ENCODE measurements at regions not wholly inside any gene's neighbourhood (a gene's known extent, or its start where the extent isn't known, plus 50 kb on each side); places are given as distances from the start of the nearest gene placed in this dataset.

DNA sequence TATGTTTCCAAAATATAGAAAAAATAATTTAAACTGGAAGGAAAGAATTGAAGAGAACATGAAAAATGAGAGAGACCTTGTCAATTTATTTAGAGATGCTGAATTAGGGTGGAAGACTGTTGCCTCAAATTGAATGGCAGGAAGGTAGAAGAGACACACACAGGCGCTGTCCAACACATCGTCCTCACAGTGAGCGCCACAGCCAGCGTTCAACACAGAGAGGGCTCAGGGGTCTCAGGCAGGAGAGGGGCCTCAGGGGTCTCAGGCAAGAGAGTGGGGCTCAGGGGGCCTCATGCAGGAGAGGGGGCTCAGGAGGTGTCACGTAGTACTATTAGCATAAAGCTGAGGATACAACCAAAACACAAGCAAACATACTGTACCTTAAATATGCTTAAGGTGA is 65.7 kb downstream of the TMEM18 start:
- no peak for DNase-seq (ENCODE audit: low spot score)

DNA sequence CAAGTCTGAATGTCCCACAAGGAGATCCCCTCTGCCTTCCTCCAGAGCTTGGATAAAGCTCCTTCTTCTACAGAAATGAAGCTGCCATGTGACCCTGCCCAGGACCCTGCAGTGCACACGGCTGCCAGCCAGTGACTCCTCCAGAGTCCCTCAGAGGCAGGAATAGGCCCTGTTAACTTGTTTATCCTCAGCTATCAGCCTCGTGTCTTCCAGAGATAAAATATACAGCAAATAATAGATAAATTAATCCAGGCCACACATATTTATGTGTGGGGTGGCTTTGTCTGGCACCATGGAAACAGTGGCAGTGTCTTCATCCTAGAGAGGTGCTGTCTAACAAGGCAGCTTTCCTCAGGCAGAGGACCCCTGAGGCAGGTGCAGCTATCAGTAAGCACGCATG is 66.7 kb downstream of the TMEM18 start:
- DNase-seq (ENCODE audit: low spot score): no peak

DNA sequence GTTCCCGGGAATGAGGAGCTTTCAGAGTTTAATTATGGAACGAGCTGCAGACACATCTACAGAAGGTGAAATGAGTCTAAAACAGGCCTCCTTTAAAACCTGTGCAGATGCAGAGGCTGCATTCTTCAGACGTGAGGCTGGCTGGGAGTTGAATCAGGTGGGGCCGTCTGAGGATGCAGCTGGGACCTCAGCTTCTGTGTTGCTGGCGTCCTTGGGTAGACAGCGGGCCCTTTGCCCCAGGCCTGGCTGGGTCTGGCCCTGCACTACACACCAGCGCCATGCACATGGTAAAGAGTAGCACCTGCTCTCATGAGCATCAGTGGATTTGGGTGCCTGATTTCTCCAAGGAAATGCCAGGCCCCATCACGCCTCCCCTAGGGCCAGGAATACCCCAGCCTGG is 67.3 kb downstream of the TMEM18 start:
- no peak for DNase-seq (ENCODE audit: low spot score)

DNA sequence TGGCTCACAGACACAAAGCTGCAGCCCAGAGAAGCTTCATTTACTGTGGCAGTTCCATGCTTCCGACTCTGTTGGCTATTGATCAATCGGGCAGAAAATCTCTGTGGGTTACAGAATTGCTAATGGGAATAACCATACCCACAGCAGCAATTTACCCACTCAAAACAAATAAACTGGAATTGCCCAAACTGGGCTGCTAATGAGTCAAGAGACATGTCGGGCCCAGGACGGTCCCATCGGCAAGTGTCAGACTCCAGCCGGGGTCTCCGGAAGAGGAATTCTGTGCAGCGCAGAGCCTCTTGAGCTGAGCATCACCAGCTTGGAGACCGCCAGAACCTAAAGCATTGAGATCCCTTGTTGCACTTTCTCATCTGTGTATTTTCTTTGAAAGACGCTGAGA is 67.8 kb downstream of the TMEM18 start:
- DNase-seq (ENCODE audit: low spot score): no peak

DNA sequence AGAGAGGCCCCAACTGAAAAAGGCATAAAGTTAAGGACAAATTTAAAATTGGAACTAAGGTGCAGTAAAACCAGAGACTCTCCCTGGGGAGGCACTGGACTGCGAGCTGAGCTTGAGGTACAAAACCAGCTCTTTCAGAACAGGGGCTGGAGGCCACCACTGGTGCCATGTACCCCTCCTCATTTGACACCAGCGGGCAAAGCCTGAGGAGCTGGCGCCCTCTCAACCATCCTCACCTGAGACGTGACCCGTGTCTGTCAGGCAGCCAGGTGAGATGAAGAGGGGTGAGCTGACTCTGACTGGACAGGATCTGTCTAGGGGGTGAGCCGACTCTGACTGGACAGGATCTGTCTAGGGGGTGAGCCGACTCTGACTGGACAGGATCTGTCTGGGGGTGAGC is 68.5 kb downstream of the TMEM18 start:
- DNase-seq (ENCODE audit: low spot score): no peak

DNA sequence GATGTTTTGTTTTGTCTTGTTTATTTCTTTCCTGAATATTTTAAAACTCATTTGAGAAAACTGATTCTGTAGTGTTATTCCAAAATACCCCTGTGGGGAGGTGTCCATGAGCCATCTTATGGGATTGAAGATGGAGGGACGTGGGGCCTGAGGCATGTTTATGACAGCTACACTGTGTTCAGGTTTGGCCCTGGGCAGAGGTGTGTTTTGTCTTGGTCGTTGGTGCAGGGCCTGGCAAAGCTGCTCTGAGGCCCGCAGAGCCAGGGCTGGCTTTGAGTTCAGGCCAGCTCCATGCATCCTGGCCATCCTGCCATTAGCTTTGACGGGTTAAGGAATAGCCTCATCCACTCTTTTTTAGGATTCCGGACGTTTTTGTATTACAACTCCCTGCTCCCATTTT is 68.9 kb downstream of the TMEM18 start:
- DNase-seq (ENCODE audit: low spot score): no peak

DNA sequence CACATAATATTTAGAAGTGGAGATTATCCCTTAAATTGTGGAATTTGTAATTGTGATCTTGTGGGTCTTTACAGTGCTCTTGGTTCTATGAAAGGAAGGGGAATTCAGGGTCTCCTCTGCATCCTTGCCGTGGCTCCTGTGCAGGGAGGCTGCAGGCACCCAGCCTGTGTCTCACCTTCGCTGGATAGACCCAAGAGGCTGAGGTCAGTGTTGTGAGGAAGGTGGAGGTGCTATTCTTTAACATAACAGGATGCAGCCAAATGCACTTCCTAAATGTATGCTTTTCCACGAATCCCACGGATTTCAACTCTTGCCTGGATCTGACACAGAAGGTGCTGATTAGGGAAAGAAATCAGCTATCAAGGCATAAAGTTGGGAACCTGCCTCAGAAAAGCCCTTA is 69.5 kb downstream of the TMEM18 start:
- no peak for DNase-seq (ENCODE audit: low spot score)

DNA sequence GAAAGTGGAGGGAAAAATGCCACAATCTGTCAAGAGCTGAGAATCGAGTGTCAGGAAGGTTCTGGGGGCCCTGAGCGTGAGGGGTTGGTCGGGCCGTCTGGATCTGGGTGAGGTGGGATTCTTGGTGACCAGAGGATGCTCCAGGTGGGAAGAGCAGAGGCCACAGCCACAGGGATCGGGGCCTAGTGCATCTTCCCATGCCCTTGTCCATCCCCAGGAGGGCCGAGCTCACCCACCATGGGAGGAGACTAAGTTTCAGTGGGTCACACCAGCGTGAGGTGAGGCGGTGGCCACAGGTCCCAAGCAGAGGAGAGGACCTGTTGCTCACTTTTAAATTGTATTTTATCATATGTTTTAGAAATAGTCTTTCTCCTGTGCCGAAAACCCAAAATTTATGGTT is 70.0 kb downstream of the TMEM18 start:
- DNase-seq (ENCODE audit: low spot score): no peak

DNA sequence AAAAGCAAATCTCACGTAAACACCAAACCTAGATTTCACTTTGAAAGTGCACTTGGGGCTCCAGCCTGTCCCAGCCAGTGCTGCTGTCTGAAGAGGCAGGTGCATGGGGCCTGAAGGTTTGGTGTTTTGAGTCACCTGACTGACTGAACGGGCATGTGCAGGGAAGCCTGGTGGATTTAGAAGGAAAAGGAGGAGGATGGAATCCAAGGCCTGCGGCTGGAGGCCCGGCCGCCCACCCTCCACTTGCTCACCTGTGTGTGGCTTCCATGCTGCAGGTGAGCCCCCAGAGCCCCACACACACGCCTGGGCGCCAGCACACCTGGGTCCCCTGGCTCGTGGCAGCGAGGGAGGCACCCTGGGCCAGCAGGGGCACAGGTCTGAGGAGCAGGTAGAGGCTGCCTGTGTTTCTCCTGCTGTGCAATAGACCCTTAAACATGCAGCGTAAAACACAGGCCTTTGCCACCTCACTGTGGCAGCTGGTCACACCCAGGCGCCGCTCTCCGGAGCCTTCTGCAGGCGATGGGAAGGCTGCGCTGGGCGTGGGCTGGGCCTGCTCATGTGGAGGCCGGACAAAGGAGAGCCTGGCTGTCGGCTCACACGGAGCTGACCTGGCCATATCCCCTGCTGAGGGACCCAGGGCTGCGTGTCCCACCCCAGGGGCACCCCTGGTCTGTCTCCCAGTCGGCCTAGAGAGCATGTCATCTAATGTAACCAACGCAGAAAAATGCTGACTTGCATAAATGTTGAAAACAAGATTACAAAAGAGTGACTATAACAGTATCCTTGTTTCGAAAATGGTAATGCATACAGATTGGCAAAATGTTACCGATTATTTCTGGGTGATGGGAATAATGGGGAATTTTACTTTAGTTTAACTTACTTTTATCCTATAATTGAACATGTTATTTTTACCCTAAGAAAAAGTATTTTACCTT is 71.3 kb downstream of the TMEM18 start:
- DNase-seq (ENCODE audit: low spot score): no peak

DNA sequence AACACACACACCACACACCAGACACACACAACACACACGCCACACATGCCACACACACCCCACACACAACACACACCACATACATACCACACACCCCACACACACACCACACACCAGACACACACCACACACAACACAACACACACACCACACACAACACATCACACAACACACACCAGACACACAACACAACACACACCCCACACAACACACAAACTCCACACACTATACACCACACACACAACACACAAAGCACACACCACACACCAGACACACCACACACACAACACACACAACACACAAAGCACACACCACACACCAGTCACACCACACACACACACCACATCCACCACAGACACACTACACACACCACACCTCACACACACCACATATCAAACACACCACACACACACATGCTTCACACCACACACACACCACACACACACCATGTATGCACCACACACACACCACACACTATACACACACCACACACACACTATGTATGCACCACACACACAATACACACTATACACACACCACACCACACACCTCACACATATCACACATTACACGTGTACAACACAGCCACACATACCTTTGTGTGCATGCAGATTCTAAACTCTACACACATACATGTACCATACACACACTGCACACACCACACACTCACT is 72.2 kb downstream of the TMEM18 start:
- no peak for DNase-seq (ENCODE audit: low spot score)

DNA sequence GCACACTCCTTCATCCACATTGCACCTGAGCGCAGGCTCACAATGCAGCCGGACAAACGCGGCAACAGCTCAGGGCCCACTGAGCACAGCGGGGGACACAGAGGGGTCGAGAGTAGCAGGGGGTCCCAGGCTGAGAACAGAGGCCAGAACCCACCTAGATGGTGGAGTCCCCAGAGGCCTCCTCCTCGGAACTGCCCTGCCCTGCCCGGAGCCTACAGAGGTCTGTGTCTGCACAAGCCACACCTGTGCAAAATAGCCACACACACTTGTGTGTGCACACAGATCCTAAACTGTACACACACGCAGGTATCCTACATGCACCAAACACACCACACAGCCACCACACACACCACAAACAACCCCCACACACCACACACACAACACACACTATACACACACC is 72.8 kb downstream of the TMEM18 start:
- DNase-seq (ENCODE audit: low spot score): no peak

DNA sequence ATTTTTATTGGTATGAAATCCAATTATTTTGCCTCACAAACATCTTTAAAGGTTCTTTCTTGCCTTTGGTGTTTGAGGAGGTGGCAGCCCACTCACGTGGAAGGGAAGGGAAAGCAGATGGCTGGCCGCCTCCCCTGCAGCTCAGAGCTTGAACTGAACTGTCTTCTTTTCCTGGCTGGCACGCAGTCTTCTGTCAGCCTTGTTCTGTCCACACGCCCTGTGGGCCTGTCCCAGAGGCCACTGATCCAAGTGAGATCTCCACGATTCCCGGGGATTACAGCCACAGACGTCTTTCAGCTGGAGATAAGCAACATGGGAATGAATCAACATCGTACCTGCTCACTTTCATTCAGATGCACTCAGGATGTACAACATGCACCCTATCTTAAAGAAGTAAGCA is 73.3 kb downstream of the TMEM18 start:
- no peak for DNase-seq (ENCODE audit: low spot score)

DNA sequence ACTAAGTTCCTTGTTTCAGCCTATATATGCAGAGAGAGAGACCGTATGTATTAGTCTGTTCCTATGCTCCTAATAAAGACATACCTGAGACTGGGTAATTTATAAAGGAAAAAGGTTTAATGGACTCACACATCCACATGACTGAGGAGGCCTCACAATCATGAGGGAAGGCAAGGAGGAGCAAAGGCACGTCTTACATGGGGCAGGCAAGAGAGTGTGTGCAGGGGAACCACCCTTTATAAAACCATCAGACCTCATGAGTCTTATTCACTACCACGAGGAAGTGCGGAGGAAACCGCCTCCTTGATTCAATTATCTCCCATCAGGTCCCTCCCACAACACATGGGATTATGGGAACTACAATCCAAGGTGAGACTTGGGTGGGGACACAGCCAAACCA is 73.8 kb downstream of the TMEM18 start:
- DNase-seq (ENCODE audit: low spot score): no peak

DNA sequence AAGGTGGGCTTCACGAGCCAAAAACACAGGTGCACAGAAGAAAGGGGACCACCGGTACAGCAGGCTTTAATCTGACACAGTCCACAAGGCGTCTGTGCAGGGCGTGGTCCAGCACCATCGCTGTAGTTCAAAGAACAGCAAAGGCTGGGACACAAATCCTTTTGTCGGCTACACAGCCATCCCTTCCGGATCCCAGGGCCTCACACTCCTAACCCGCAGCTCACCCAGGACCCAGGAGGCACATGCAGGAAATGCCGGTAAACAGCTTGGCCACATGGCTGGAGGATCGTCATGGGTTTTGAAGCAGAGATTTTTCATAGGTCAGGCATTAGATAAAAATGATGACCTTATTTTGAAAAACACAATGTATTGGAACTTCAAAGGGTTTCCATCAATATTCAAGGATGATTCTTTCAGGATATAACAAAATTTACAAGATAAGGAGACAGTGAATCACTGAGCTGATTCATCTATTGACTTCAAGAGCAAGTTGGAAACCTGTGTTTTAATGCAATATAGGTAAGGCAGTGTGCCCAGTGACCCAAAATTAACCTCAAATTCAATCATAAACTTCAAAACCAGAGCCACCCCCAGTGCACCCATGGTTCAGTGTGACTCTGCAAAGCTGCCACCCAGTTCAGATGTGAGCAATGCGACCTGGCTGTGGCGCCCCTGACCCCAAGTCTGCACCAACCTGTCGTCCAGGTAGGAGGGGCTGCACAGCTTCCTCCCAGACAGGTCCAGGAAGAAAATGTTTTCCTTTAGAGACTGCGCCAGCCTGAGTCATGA is 74.4 kb downstream of the TMEM18 start:
- DNase-seq (ENCODE audit: low spot score): no peak

DNA sequence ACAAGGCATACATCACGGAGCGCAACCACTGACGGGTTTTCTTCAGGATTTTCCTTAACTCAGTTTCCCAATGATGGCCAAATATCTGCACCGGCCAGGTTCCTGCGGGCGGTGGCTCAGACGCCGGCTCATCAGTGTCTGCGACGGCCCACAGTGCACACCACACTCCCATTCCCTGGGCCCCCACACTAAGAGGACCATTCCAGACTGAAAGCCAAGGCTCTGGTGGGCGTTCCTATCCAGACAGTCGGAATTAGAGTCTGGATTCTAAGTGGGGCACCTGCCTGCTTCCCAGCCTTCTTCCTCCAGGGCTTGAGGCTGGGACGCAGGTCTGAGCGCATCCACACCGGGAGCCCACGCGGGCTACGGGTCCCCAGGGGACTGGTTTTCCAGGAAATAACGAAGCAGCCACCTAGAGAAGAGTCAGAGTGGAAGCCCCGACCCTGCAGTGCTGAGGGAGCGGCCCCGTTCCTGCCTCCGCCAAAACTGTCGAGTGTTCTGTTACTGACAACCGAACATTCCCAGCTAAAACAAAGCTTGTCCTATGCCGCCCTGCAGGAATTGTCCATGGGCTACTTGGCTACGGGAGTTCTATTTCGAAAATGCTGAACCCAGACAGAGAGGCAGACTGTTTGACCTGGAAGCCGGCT is 75.3 kb downstream of the TMEM18 start:
- no peak for DNase-seq (ENCODE audit: low spot score)

DNA sequence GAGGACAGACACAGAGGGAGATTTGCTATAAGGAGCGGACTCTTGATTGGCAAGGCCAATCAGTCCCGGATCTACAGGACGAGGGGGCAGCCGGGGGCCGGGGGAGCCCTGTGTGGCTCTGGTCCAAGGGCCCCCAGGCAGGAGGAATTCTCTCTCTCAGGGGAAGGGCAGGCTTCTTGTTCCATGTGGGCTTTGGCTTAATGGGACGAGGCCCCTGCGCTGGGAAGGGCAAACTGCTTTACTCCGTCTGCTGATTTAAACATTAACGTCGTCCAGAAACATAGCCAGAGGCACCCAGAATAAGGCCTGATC is 75.9 kb downstream of the TMEM18 start:
- DNase-seq (ENCODE audit: low spot score): no peak

DNA sequence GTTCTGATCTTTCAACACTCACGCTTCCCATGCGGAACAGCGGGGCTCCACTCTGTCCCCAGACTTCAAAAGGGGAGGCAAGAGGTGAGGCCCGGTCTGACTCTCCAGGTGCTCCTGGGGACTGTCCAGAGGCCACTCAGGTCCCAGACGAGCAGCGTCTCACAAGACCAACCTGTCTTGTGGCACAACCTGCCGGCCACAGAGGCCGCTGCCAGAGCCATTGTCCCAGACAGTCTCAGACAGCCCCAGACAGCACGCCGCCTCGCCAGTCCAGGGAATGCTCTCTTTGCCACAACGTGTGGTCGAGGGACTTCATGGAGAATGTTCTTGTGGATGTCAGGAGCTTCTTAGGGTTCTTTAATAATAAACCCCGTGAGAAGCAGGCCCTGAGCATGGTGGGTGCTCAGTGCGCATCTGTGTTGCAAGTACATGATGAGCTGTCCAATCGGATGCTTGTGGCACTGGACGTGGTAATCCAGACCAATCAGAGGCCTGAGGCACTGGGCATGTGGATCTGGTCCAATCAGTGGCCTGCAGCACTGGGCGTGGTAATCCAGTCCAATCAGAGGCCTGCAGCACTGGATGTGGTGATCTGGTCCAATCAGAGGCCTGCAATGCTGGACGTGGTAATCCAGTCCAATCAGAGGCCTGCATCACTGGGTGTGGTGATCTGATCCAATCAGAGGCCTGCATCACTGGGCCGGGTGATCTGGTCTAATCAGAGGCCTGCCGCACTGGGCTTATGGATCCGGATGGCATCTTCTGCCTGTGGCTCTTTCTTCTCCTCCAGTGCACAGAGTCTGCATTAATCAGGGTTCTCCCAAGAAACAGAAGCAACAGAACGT is 76.4 kb downstream of the TMEM18 start:
- DNase-seq (ENCODE audit: low spot score): no peak

DNA sequence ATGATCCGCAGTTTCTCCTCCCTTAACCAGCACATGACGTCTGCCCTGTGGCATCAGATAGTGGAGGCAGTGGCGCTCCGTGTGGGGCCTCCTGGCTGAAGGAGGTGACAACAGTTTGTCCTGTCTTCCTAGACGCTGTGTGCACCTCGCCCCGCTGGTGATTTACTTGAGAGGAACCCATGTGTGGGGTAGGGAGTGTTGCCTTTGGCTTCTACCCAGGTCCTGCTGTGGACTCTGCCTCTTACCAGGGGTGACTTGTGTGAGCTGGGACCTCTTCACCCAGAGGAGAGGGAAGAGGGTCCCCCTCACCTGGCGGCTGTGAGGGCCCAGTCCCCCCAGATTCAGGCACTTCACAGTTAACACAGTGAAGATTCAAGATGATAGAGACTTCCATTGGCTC is 77.6 kb downstream of the TMEM18 start:
- no peak for DNase-seq (ENCODE audit: low spot score)

DNA sequence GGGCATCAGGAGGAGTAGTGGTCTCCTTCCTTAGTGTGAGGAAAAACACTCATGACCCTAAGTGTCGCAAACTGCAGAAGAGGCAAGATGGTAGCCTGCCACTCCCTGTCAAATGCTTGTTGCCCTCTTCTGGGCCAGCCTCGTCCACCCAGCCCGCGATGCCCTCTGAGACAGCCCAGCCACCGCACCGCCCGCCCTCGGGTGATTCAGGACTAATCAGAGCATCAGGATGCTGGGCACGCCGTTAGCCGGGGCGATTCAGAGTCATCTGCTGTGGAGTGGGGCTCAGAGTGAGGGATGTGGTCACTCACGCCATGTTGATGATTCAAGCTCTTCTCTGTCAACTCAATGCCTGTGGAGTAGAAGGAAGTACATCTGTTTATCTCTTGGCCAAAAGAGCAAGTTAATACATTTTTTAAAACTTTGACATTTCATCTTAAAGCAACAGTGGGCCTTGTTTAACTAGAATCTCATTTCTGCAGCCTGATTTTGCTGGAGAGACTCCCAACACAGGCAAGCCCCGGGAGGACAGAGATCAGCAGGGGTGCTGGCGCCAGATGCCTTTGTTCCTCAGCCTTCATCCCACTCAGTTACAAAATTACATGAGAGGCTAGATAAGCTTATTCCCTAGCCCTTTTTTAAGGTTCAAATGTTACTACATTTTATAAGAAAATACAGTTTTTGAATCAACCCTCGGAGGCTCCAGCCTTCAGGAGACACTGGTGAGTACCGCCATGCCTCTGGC is 79.0 kb downstream of the TMEM18 start:
- DNase-seq (ENCODE audit: low spot score): no peak

DNA sequence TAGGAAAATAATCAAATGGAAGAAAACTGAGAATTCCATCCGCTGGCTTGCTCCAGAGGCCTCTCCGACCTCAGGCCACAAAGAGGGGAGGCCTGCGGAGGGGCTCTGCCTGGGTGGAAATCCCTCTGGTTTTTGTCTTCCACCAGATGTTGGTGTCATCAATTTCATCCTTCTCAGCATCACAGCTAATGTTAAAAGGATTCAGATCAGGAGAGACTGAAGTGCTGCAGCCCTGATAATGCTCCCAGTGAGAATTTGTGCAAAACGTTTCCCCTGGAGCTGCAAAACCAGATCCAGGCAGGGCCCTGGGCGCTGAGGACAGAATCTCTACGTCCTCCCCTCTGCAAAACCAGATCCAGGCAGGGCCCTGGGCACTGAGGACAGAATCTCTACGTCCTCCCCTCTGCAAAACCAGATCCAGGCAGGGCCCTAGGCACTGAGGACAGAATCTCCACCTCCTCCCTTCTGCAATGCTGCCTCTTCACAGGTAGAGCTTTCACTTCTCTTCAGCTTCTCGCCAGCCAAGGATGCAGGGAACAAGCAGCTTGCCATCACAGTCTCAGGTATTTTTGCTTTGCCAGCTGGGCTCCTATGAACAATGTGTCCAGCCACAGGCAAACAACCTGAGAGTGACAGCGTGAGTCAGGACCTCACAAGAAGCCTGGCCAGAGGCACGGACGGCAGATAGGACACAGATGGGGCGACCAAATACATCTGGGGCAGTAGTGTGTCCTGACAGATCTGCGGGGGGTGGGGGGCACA is 81.2 kb downstream of the TMEM18 start:
- no peak for DNase-seq (ENCODE audit: low spot score)
